Fibroblast of lung (primary cell): ENCODE measurements at regions not wholly inside any gene's neighbourhood (a gene's known extent, or its start where the extent isn't known, plus 50 kb on each side); places are given as distances from the start of the nearest gene placed in this dataset.

Source experiments
- DNase-seq, 2 donors: peaks; one replicate each; pipeline versions ENCODE4 v3.0.0 to v3.0.0-alpha.2; 2010; ENCODE audit warnings: low read depth in 2 of 2
- H2AFZ ChIP-seq: 2 replicates; pipeline ENCODE4 v1.5.1; 2012; ENCODE audit warnings: low read length, control low read depth, inconsistent platforms
- H3K27ac ChIP-seq: 2 replicates; pipeline ENCODE4 v1.5.1; 2011; ENCODE audit warnings: low read length, control low read depth; ENCODE audit not compliant: insufficient read depth
- H3K27me3 ChIP-seq: 2 replicates; pipeline ENCODE4 v1.5.1; 2011; ENCODE audit warnings: mild to moderate bottlenecking, low read length; ENCODE audit not compliant: control insufficient read depth, insufficient read depth
- H3K36me3 ChIP-seq: 2 replicates; pipeline ENCODE4 v1.5.1; 2011; ENCODE audit warnings: low read length; ENCODE audit not compliant: control insufficient read depth, insufficient read depth
- H3K4me1 ChIP-seq: 2 replicates; pipeline ENCODE4 v1.5.1; 2011; ENCODE audit warnings: low read length; ENCODE audit not compliant: control insufficient read depth, insufficient read depth; ENCODE audit errors: extremely low read depth
- H3K4me2 ChIP-seq: 2 replicates; pipeline ENCODE4 v1.5.1; 2011; ENCODE audit warnings: low read length, control low read depth; ENCODE audit not compliant: insufficient read depth; ENCODE audit errors: extremely low read depth
- H3K4me3 ChIP-seq, 4 experiments: fragments of 200-600 bp in 1 of 4; sonication (generic) in 1 of 4; replicated peaks in 1 of 4; 2 replicates each; pipeline ENCODE4 v1.5.1; 2011 to 2016; ENCODE audit warnings: low read length in 4 of 4, low read depth in 3 of 4, mild to moderate bottlenecking in 3 of 4, control low read depth in 2 of 4, inconsistent platforms in 1 of 4, mixed read lengths in 1 of 4; ENCODE audit not compliant: insufficient read depth in 1 of 4; ENCODE audit errors: control extremely low read depth in 1 of 4
- H3K79me2 ChIP-seq: 2 replicates; pipeline ENCODE4 v1.5.1; 2012; ENCODE audit warnings: mild to moderate bottlenecking, low read length, inconsistent platforms; ENCODE audit not compliant: control insufficient read depth, insufficient read depth
- H3K9ac ChIP-seq: 2 replicates; pipeline ENCODE4 v1.5.1; 2011; ENCODE audit warnings: mild to moderate bottlenecking, low read length, control low read depth; ENCODE audit not compliant: insufficient read depth
- H3K9me3 ChIP-seq: 2 replicates; pipeline ENCODE4 v1.5.1; 2012; ENCODE audit warnings: low read depth, low read length; ENCODE audit not compliant: control insufficient read depth, insufficient read depth
- H4K20me1 ChIP-seq: 2 replicates; pipeline ENCODE4 v1.5.1; 2011; ENCODE audit warnings: low read length; ENCODE audit not compliant: control insufficient read depth, insufficient read depth; ENCODE audit errors: extremely low read depth
- EZH2 ChIP-seq: IDR thresholded peaks from 2 replicates; pipeline ENCODE4 v1.5.1; 2012; ENCODE audit warnings: low read length, control low read depth, mild to moderate bottlenecking; ENCODE audit errors: missing control alignments
- TF ChIP-seq, protein P1 (sequence below), 2 donors: IDR thresholded peaks in 1 of 2; conservative IDR thresholded peaks in 1 of 2; 1 replicate in 1 of 2; 2 replicates in 1 of 2; pipeline ENCODE4 v1.5.1; 2011 to 2012; ENCODE audit warnings: low read length in 2 of 2, control low read depth in 1 of 2, inconsistent platforms in 1 of 2, low read depth in 1 of 2, mild to moderate bottlenecking in 1 of 2

DNA sequence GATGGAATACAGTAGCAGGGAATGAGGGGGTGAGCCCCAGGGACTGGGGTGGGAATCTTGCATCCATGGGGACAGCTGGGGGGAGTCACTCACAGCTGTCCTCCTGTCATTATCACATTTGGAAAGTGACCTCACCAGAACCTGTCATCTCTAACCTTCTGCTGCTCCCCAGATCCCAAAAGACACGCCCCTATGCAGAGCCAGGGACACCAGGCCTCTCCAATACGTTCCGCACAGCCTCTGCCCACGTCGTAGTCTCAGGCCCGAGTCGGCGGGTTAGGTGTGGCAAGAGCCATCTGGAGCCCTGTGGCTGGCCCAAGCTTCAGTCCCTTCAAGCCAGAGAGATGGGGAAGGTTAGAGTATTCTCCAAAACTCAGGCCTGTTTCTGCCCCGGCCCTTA is 214.3 kb downstream of the ENGASE start:
- H3K9ac ChIP-seq, result no peak overlapping the region
- H3K9me3 ChIP-seq, result no peaks in the 10 kb centered on the region
- no peaks in the 10 kb centered on the region for H3K36me3 ChIP-seq
- no peak for DNase-seq
- H3K27me3 ChIP-seq, result no peaks in the 10 kb centered on the region
- H2AFZ ChIP-seq, result no peak overlapping the region
- TF ChIP-seq, protein P1, sequence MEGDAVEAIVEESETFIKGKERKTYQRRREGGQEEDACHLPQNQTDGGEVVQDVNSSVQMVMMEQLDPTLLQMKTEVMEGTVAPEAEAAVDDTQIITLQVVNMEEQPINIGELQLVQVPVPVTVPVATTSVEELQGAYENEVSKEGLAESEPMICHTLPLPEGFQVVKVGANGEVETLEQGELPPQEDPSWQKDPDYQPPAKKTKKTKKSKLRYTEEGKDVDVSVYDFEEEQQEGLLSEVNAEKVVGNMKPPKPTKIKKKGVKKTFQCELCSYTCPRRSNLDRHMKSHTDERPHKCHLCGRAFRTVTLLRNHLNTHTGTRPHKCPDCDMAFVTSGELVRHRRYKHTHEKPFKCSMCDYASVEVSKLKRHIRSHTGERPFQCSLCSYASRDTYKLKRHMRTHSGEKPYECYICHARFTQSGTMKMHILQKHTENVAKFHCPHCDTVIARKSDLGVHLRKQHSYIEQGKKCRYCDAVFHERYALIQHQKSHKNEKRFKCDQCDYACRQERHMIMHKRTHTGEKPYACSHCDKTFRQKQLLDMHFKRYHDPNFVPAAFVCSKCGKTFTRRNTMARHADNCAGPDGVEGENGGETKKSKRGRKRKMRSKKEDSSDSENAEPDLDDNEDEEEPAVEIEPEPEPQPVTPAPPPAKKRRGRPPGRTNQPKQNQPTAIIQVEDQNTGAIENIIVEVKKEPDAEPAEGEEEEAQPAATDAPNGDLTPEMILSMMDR (conservative IDR thresholded peaks at IDR 0.05 in 1 of 2, IDR thresholded peaks at IDR 0.05 in 1 of 2; ENCODE audit: low read depth in 1 of 2, low read length in 2 of 2), result no peak
- TF ChIP-seq EZH2, result no peak
- H4K20me1 ChIP-seq, result no peaks in the 10 kb centered on the region
- no peak overlapping the region for H3K27ac ChIP-seq
- H3K79me2 ChIP-seq, result no peaks in the 10 kb centered on the region
- H3K4me2 ChIP-seq, result no peak overlapping the region
- no peak overlapping the region for H3K4me3 ChIP-seq
- no peaks in the 10 kb centered on the region for H3K4me1 ChIP-seq

DNA sequence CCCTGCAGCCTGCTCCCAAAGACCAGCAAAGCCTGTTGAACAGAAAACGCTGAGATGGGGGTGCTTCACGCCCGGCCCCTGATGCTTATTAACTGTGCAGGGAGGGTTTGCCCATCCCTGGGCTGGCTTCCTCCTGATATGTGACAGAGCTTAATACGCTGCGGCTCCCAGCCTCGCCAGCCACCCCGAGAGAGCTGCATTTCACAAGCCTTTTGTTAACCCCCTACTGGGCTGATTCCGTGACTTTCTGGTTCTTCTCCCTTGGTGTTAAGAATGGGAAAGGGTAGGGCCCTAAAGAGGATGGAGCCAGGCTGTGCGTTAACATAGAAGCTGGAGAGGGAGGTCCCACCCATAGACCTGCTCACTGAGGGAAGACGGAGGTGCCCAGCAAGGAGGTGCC is 211.8 kb downstream of the ENGASE start:
- Histone ChIP-seq H3K36me3 (no peaks in the 10 kb centered on the region), H3K27ac (no peak overlapping the region), H3K9me3 (no peaks in the 10 kb centered on the region), H3K4me3 (no peak overlapping the region), H3K4me2 (no peak overlapping the region), H2AFZ (no peak overlapping the region), H3K79me2 (no peaks in the 10 kb centered on the region), H3K27me3 (no peaks in the 10 kb centered on the region), H4K20me1 (no peaks in the 10 kb centered on the region), H3K9ac (no peak overlapping the region), H3K4me1 (no peaks in the 10 kb centered on the region)
- DNase-seq, result no peak
- TF ChIP-seq, protein P1 (conservative IDR thresholded peaks at IDR 0.05 in 1 of 2, IDR thresholded peaks at IDR 0.05 in 1 of 2; ENCODE audit: low read depth in 1 of 2, low read length in 2 of 2), result no peak
- no peak for TF ChIP-seq EZH2

DNA sequence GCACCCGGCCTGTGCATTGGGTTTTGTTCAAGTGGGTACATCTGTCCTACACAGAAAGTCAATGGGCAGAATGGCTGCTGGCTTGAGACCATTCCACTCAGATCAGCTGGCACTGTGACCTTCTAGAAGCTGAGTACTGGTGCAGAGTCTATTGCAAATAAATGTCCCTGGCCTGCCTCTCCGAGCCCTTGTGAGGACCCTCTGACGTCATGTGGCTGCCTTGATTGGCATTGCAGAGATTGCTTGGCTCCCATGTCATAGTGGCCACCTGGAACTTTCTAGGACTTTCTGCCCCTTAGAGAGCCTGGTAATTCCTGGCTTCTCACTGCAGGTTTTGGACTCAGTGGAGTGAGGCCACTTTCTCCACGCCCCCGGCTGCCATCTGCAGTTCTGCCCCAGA is 211.3 kb downstream of the ENGASE start:
- Histone ChIP-seq H3K36me3 (no peaks in the 10 kb centered on the region), H4K20me1 (no peaks in the 10 kb centered on the region), H2AFZ (no peak overlapping the region), H3K9me3 (no peaks in the 10 kb centered on the region), H3K9ac (no peak overlapping the region), H3K27me3 (no peaks in the 10 kb centered on the region), H3K4me1 (no peaks in the 10 kb centered on the region), H3K27ac (no peak overlapping the region), H3K4me3 (no peak overlapping the region), H3K4me2 (no peak overlapping the region), H3K79me2 (no peaks in the 10 kb centered on the region)
- no peak for DNase-seq
- no peak for TF ChIP-seq EZH2
- TF ChIP-seq, protein P1 (conservative IDR thresholded peaks at IDR 0.05 in 1 of 2, IDR thresholded peaks at IDR 0.05 in 1 of 2; ENCODE audit: low read depth in 1 of 2, low read length in 2 of 2), result no peak
